ENCODE measurements at regions not wholly inside any gene's neighbourhood (a gene's known extent, or its start where the extent isn't known, plus 50 kb on each side); places are given as distances from the start of the nearest gene placed in this dataset.

- DNase-seq: no peak
Observed at GRCh38 chr14:65286443-65286842, 126.1 kb upstream of the FUT8 start.

DNA sequence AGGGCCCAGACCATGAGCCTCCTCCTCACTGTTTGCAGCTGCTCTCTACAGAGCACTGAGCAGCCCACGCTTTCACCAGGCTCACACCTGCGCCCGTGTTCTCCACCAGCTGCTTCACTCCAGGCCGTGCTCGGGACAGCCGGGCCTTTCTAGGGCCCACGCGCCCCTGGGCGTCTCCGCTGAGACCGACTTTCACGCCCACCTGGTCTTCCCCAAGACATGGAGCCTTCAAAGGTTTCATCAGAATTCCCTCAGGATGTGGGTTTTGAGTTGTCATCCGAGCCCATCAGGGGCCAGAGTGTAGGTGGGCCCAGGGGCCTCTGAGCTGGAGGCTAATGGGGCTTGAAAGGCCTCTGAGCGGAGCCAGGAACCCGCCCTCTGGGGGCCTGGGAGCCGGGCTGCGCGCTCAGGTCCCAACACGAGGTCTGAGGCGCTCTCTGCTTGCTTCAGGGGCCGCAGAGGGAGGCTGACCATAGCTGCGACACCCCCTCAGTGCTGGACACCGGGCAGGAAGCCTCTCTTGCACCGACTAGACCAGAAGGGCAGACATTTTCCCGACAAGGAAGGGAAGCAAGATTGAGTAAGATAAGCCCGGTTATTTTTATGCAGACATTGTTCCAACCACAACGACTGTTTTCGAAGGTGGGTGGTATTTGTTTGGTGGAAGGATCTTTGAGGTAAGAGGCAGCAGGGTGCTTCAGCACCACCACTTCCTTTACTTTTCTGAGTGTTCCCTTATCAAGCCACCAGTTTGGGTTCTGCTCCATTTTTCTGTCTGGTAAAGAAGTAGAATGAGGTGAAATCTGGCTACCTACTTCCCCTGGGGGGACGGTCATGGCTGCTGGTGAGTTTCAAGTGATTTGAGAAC, 125.0 kb upstream of the FUT8 start:
- peak; percentile 58 to 66 for DNase-seq

DNA sequence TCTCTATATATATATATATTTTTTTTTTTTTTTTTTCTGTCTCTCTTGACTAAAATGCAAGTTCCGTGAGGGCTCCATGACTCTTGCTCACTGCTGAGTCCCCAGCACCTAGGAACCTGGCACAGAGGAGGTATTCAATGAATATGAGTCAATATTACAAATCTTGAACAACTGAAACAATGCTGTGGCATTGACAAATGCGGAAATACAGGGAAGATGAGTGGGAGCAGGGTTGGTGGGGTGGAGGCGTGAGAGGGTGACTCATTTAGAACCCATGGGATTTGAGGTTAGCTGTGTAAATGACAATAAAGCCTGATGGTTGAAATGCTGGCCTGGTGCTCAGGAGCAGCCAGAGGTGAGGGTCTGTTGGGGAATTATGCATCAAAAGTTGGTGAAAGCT, 121.7 kb upstream of the FUT8 start:
- no peak for DNase-seq

GRCh38 chr14:65291531-65291930, 121.0 kb upstream of the FUT8 start:
- no peak for DNase-seq

- DNase-seq: no peak
Observed at GRCh38 chr14:65294816-65295215, 117.7 kb upstream of the FUT8 start.

GRCh38 chr14:65296402-65296801, 116.1 kb upstream of the FUT8 start:
- DNase-seq: no peak

- DNase-seq: no peak
Observed at GRCh38 chr14:65296876-65297275, 115.7 kb upstream of the FUT8 start.

DNA sequence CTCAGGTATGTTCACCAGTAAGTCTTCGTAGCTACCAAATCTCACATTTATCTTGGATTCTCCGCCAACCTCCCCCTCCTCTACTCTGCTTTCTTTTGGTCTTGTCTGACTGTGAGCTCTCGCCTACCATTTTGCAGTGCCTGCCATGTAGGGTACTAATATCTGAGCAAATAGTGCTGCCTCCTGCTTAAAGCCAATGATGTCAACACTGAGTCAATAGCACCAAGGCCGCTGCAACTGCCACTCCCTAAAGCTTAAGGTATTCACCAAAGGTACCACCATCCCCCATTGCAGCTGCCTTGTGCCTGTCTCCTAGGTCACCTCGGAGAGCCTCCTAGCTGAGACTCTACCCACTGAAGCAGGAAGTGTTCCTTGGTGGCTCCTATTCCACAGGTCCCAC, 114.8 kb upstream of the FUT8 start:
- DNase-seq: peak; percentile 83 to 87

DNA sequence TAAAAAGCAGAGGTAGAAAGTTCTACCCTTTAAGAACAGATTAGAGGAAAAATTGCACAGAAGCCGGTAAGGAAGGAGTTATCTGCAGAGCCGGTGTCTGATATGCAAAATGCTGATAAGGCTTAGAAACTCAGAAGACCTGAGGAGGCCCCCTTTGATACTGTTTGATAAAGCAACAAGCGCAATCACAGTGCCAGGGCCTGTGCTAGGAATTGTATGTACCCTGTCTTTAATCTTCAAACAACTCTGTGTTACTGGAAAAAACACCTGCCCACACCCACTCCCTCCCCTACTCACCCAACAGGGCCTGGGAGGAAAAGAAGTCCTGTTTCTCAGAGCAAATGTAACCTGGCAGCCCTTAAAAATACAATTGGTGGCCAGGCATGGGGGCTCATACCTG, 112.7 kb upstream of the FUT8 start:
- DNase-seq: no peak

- no peak for DNase-seq
Observed at GRCh38 chr14:65301862-65302539, 110.5 kb upstream of the FUT8 start.

GRCh38 chr14:65302571-65303189, 109.8 kb upstream of the FUT8 start:
- peak; percentile 55 to 73 for DNase-seq

GRCh38 chr14:65303190-65303898, 109.2 kb upstream of the FUT8 start:
- DNase-seq: no peak

DNA sequence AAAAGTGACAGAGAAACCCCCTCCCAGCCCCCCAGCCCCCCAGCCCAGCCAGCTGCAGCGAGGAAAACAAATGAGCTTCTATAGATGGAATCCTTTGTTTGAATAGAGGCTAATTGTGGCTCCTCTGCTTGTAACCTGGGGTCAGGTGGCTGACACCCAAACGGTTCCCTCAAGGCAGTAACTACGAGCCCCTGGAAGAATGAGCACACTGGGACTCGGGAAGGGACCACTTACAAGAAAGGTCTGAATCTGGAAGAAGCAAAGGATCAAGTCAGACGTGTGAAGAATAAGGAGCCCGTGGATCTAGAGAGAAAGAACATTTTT, 108.7 kb upstream of the FUT8 start:
- DNase-seq: no peak

- no peak for DNase-seq
Observed at GRCh38 chr14:65304239-65304638, 108.3 kb upstream of the FUT8 start.

- DNase-seq: no peak
Observed at GRCh38 chr14:65304963-65305362, 107.6 kb upstream of the FUT8 start.

- DNase-seq: no peak
Observed at GRCh38 chr14:65308536-65308935, 104.0 kb upstream of the FUT8 start.

DNA sequence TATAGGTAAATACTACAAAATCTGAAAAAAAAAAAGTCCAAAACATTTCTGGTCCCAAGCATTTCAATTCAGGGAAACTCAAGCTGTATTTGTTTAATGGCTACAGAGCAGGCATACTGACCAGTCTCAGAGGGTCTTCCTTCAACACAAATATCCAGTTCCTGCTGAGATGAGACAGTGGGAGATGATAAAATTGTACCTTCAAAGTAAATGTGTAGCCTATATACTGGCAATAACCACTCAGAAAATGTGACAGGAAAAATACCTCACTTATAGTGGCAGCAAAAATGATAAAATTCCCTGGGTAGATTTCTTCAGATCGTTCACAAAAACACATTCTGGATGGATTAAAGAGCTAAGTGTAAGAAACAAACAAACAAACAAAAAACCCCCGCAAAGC, 102.0 kb upstream of the FUT8 start:
- no peak for DNase-seq

DNA sequence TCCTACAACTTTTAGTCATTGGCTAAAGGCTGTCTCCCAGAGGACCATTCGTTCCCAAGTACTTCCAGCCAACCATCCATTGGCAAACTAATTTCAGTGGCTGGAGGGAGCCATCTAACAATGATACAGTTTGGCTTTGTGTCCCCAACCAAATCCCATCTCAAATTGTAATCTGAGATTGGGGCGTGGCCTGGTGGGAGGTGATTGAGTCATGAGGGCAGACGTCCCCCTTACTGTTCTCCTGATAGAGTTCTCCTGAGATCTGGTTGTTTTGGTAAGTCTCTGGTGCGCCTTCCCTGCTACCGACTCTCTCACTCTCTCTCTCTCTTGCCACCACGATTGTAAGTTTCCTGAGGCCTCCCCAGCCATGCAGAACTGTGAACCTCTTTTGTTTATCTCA, 99.7 kb upstream of the FUT8 start:
- DNase-seq: no peak

- no peak for DNase-seq
Observed at GRCh38 chr14:65318636-65319506, 93.7 kb upstream of the FUT8 start.

DNA sequence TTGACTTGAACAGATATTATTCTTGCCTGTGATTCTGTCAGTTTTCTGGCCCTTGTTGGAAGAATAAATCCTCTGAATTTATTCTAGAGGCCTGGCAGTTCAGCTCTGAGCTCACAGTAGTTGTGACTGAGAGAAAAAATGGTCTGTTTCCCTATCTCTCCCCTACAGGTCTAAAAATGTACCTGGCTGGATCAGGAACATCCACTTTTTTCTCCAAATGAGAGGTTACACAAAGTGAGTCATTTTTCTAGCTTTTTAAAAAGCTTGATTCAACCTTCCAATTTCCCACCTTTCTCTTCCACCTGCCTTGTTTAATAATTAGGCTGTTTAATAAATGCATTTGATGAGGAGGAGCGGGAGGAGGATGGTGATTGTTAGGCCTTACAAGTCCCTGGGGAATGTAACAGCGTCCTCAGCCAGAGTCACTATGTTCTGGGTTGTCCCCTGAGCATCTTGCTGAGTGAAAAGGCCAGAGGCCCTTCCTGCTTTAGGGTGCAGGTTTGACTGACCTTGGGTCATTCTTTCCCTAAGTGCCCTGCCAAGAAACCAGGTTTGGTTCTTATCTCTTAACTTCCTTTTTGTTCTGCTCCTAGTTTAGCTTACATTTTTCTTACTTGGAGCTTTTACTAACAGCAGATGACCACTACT, 91.7 kb upstream of the FUT8 start:
- DNase-seq: no peak

DNA sequence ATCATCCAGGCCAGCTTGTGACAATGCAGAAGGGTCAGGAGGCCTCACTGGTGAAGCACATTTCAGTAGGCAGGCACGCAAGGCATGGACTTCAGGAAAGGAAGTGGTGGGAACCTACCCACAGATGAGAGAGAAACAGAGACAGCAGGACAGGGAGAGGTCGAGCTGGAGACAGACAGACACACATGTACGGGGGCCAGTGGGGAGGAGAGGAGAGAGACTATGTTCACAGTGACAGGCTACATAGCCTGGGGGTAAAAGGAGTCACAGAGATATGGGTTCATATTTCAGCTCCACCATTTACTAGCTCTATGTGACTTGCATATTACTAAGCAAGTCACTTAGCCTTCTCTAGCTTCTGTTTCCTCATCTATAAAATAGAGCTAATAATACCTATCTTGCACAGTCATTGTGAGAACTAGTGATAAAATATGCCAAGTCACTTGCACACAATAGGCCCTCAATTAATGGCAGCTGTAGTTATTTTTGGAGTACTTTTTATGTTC, 91.1 kb upstream of the FUT8 start:
- no peak for DNase-seq

DNA sequence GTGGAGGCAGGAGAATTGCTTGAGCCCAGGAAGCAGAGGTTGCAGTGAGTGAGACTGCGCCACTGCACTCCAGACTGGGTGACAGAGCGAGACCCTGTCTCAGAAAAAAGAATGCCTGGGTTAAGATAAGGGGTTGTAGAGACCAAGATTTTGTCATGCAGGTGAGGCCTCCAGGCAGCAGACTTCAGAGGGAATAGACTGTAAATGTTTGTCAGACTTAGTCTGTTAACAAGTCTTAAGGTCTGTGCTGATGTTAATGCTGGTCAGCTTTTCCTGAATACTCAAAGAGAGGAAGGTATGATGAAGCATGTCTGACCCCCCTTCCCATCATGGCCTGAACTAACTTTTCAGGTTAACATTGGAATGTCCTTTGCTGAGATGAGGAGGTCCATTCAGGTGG, 83.0 kb upstream of the FUT8 start:
- no peak for DNase-seq
